ENCODE measurements at regions not wholly inside any gene's neighbourhood (a gene's known extent, or its start where the extent isn't known, plus 50 kb on each side); places are given as distances from the start of the nearest gene placed in this dataset.

GRCh38 chr5:4137781-4138180 is 542.1 kb downstream of the IRX1 start:
- no peak for DNase-seq

DNA sequence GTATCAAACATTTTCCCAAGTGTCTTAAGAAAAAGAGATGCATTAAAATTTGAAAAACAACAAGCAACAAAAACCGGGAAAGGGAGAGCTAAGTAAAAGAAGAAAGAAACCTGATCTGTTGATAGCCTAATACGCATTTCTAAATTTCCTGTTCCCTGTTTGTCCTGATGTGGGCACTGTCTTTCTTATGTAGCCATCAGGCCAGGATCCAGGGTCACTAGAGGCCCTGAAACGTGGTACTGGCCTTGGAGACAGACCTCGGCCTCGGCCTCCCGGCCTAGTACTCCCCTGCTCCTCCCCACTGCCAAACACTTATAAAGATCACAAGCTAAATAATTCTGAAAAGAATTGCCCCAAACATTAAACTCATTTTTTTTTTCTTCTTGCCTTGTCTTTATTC is 547.2 kb downstream of the IRX1 start:
- no peak for DNase-seq

DNA sequence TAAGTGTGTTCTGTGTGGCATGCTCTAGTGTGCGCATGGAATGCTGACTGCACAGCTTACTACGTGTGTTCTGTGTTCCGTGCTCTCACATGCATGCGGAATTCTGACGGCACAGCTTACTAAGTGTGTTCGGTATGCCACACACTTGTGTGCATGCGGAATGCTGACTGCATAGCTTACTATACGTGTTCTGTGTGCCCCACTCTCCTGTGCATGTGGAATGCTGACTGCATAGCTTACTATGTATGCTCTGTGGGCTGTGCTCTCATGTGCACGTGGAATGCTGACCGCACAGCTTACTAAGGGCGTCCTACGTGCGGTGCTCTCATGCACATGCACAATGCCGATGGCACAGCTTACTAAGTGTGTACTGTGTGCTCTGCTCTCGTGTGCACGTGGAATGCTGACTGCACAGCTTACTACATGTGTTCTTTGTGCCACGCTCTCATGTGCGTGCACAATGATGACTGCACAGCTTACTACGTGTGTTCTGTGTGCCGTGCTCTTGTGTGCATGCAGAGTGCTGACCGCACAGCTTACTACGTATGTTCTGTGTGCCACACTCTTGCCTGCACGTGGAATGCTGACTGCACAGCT is 548.9 kb downstream of the IRX1 start:
- DNase-seq, result no peak

DNA sequence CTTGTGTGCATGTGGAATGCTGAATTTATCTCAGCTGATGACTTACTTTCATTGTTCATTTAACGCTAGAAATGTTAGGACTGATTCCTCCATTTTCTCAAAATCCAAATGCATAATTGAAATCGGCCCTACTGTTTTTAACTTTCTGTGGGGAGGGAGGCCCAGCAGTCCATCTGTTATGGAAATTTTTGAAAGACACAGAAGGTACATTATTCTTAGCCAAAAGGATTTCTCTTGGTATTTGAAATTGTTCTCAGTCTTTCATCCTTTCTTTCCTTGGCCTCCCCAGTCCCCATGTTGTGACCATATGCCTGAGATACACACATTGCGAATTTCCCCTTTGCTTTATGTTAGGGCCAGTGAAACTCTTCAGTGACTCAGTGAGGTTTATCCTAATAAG is 549.9 kb downstream of the IRX1 start:
- DNase-seq, result no peak

DNA sequence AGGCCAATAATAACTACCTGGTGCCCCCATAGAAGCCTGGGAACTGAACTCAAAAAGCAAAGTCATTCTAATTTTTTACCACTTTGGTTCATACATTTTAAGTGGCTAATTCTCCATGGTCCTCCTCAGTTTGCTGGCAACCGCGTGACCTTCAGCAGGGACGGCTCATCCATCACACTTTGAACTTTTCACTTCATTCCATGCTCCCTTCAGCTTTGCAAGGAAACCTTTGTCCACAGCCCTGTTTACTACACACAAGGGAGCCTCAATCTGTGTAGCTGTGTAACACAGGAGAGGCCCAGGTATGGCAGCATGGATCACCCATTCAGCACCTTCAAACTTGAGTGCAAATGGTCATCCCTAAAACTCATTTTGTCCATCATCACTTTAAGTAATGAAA is 552.4 kb downstream of the IRX1 start:
- DNase-seq, result no peak

DNA sequence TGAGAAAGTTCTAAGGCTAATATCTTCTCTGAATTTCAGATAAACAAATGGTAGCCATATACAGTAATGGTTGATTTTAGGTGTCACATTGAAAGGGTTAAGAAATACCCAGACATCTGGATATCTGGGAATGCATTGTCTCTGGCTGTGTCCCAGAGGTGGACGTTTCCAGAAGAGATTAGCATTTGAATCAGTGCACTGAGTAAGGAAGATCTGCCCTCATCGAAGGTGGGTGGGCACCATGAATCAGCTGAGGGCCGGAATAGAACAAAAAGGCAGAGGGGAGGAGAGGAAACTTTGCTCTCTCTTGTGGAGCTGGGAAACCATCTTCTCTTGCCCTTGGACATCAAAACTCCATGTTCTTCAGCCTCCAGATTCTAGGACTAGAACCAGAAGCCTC is 554.4 kb downstream of the IRX1 start:
- no peak for DNase-seq

- DNase-seq, result no peak
These were observed 560.5 kb downstream of the IRX1 start for GRCh38 chr5:4156153-4156552.

DNA sequence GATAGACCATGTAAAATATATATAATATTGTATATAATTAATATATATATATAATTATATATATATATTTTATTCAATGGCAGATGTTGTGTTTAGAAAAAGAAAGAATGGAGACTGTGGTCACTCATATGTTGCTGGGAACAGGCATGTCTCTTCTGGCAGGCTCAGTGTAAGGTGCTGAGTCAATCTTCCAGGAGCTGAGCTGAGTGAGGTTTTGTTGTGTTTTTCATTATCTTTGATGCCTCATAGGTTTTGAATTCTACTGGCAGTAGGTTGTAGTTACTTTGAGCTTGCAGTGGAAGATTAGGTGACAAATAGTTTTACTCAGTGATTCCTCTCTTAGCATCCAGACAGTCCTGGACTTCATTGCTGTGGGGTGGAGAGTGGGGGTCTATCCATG is 561.3 kb downstream of the IRX1 start:
- DNase-seq, result no peak

DNA sequence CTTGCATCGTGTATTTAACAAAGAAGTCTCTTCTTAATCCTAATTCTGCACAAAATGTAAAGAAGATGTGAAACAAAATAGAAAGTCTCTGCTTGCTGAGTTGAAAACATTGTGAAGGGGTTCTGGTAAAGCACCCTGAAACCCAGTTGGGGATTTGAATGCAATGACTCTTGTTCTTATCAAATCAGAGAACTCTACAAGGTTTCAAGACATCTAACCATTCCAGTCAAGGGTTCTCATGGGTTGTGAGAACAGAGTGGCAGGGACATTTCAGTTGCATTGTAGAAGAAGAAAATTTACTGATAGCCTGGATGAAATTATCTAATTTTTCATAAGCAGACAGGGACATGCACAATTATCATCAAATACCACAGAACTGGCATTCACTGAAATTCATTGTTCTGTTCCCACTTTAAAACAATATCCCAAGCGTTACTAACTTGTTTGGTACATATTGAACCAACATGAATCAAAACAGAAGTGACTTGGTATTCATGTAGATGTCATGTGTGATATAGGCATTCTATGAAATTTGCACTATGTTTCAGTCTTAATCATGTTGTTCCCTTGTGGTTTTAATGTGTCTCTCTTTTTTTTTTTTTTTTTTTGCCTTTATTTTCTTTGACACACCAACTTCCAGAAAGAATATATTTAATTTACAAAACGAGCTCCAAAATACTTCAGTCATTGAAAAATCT is 563.3 kb downstream of the IRX1 start:
- DNase-seq, result no peak

DNA sequence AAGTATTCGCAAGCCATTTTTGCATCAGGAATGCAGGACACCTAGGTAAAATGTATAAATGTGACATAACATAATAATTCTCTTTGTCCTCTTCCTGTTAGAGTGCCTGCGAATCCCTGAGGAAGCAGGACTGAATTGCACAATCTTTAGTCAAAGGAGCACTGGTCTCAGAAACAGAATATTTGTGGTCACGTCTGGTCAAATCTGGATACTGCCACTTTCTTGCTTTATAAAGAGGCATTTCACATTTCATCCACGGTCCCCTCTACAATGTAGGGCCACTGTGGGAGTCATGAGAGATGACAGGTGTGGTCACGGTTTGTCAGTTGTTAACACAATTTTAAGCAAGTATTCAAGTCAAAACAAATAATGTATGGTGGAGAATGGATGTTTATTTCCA is 564.0 kb downstream of the IRX1 start:
- no peak for DNase-seq

- no peak for DNase-seq
These were observed 568.5 kb downstream of the IRX1 start for GRCh38 chr5:4164167-4164566.

DNA sequence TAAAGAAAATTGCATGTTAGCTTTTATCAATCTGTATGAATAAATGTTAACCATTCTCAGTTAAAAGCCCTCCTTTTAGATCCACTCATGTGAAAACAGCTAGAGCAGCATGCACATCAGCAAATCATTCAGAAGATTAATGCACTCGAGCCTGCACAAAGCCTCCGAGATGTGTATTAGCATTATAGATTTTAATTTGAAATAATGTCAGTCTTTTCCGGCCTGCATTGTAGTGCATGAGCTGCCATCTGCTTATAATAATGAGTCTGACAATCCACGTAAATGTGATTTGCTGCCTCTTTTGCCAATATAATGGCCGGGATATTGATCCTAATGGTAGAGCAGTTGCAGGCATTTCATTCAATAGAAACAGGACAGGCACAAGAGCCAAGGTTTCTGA is 585.1 kb downstream of the IRX1 start:
- no peak for DNase-seq

DNA sequence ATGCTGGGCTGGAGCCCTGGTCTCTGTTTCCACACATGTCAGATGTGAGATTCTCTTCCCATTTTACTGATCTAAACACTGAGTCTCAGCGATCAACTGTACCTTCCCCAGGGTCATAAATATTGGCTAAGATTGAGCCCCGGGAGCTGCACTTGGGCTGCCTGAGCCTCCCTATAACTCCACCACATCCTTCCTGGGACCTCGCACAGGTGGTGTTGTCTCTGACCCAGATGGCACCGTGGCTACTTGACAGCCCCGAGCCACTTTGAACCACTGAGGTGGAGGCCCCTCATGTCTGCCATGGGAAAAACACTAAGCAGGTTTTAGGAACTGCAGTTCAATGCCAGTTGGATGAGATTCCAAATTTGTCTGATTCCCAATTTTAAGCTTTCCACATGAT is 586.5 kb downstream of the IRX1 start:
- no peak for DNase-seq

- no peak for DNase-seq
These were observed 589.5 kb downstream of the IRX1 start for GRCh38 chr5:4185127-4185526.

DNA sequence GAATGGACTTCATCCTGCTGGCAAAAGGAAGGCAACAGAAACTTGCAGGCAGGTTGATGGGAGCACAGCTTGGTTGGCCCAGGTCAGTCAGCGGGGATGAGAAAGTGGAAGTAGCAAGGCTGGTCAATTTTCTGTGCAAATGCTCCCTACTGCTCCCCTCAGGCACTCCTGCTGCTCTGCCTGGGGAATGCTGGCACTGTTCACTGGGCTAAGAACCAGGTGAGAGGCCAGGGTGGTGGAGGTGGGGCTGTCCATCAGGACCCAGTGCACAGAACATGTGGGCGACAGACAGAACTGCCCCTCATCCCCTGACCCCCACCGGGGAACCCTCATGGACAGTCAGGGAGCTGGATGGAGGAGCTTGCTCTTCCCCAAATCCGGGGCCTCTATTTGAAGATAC is 593.1 kb downstream of the IRX1 start:
- DNase-seq, result no peak

DNA sequence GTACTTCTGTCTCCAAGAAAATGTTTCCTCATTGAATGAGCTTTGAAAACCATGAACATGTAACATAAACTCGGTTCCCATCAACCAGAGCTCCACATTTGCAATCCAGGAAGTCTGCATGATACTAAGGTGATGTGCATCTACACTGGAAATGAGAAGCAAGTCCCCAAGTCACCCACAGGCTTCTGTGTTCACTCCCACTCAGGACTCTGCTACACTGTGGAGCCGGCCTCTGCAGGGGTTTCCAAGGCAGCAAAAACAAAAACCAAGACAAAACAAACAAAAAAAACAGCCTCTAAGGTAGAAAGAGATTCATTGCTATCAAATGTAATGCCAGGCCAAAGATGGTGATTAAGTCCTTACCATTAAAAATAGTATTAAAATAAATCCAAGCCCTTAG is 593.7 kb downstream of the IRX1 start:
- DNase-seq, result no peak

DNA sequence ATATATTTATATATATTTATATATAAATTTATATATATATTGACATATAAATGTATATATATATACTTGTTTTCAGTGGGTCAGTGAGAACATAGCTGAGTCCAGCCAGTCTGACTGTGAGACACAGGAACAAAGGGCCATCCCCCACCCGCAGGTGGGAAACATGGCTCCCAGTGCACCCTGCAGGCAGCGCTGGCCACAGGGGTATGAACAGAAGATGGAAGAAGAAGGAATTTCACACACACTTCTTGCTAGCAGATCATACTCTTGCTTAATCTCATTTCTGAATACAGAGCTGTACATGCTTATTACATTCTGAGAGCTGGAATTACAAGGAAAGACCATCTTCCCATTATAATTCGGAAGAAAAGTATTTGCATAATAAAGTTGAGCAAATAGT is 595.4 kb downstream of the IRX1 start:
- no peak for DNase-seq

DNA sequence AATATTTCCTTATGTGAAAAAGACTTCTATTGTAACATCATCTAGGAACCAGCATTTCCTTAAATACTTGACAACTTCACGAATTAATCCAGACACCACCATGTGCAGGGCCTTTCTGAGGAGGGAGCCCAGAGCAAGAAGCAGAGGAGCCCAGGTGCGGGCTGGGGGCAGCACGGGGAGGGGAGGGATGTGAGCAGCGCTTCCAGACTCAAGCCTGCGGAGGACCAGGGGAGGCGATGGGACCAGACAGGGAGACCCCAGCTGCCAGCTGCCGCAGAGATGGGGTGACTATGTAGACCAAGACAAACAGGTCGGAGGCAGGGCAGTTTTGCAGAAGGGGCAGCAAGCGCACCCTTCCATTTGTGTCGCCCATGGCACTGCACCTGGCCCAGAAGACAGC is 596.1 kb downstream of the IRX1 start:
- no peak for DNase-seq

DNA sequence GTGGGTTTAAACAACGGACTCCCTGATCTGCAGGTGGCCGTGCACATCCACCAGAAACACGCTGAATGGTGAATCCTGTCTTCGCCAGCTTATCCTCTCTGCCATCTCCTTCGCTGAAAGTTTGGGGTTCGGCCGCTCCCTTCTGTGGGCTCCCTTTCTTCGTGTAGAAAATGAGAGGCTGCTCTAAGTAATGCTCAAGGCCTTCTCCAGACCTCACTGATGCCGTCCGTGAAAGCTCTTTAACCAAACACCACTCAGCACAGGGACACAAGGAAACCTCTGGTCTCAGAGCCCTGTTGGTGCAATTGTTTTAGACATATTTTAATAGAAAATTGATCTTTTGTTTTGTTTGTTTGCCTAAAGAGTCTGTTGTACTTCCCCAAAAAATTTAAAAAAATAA is 596.5 kb downstream of the IRX1 start:
- no peak for DNase-seq

GRCh38 chr5:4196744-4197143 is 601.1 kb downstream of the IRX1 start:
- no peak for DNase-seq

GRCh38 chr5:4197151-4197550 is 601.5 kb downstream of the IRX1 start:
- DNase-seq, result no peak

DNA sequence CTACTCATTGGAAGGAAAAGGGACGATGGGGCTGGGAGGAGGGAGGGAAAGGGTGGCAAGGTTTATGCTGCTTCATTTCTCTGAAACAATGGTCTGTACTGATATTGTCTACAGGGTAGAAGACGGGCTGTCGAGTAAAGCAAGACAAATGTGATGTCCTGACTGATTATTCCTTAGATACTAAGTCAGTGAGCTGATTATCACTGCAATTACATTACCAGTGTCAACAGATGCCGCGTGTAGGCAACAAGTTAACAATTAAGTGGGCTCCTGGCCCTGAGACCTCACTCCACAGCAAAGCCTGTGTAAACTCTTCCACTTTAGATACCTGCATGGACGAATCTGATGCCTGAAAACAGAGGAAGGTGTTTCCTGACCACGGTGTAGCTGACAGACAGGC is 602.8 kb downstream of the IRX1 start:
- DNase-seq, result no peak

GRCh38 chr5:4199049-4199841 is 603.6 kb downstream of the IRX1 start:
- no peak for DNase-seq

DNA sequence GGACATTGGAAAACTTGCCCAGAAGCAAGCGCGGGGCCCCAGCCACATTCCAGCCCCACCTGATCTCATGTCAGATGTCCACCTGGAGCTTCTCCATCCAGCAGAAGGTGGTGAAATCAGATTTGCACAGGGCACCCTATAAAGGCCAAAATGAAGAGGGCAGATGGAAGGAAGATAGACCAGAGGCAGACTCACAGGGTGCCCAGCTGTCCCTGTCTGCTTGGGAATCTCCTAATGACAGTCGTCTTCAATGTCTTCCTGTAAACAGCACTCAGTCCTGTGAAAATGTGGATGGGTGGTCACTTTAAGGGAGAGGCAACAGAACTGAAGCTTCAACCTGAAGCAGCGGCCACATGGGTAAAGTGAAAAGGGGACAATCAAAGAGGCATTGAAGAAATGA is 607.5 kb downstream of the IRX1 start:
- no peak for DNase-seq

Data from right forelimb (tissue), 1 donor.